ENCODE measurements at regions not wholly inside any gene's neighbourhood (a gene's known extent, or its start where the extent isn't known, plus 50 kb on each side); places are given as distances from the start of the nearest gene placed in this dataset.

- TF ChIP-seq CTCF (IDR thresholded peaks at IDR 0.05; ENCODE audit: low read depth, low read length) = peak; percentile 39
- peak in 1 of 2 donors; percentile 9 for DNase-seq (ENCODE audit: low read depth in 2 of 2)
- H3K4me3 ChIP-seq (replicated peaks in 1 of 2; ENCODE audit: low read depth in 2 of 2, low read length in 2 of 2) = no peak overlapping the region
Observed at GRCh38 chr14:88929656-88930436, 105.4 kb downstream of the TTC8 start.

GRCh38 chr14:88931321-88932110, 107.1 kb downstream of the TTC8 start:
- no peak for DNase-seq (ENCODE audit: low read depth in 2 of 2)
- no peak overlapping the region for H3K4me3 ChIP-seq (replicated peaks in 1 of 2; ENCODE audit: low read depth in 2 of 2, low read length in 2 of 2)
- no peak for TF ChIP-seq CTCF (IDR thresholded peaks at IDR 0.05; ENCODE audit: low read depth, low read length)

- no peak for DNase-seq (ENCODE audit: low read depth in 2 of 2)
- TF ChIP-seq CTCF (IDR thresholded peaks at IDR 0.05; ENCODE audit: low read depth, low read length) = no peak
- no peak overlapping the region for H3K4me3 ChIP-seq (replicated peaks in 1 of 2; ENCODE audit: low read depth in 2 of 2, low read length in 2 of 2)
Observed at GRCh38 chr14:88933191-88933590, 108.7 kb downstream of the TTC8 start.

- peak; percentile 26 to 29 for DNase-seq (ENCODE audit: low read depth in 2 of 2)
- no peak overlapping the region for H3K4me3 ChIP-seq (replicated peaks in 1 of 2; ENCODE audit: low read depth in 2 of 2, low read length in 2 of 2)
- no peak for TF ChIP-seq CTCF (IDR thresholded peaks at IDR 0.05; ENCODE audit: low read depth, low read length)
Observed at GRCh38 chr14:88934351-88934806, 109.9 kb downstream of the TTC8 start.

- no peak for DNase-seq (ENCODE audit: low read depth in 2 of 2)
- no peak for TF ChIP-seq CTCF (IDR thresholded peaks at IDR 0.05; ENCODE audit: low read depth, low read length)
- no peak overlapping the region for H3K4me3 ChIP-seq (replicated peaks in 1 of 2; ENCODE audit: low read depth in 2 of 2, low read length in 2 of 2)
Observed at GRCh38 chr14:88935083-88935482, 110.6 kb downstream of the TTC8 start.

- DNase-seq (ENCODE audit: low read depth in 2 of 2) = peak in 1 of 2 donors; percentile 45
- TF ChIP-seq CTCF (IDR thresholded peaks at IDR 0.05; ENCODE audit: low read depth, low read length) = no peak
- H3K4me3 ChIP-seq (replicated peaks in 1 of 2; ENCODE audit: low read depth in 2 of 2, low read length in 2 of 2) = no peak overlapping the region
Observed at GRCh38 chr14:88937706-88938105, 113.3 kb downstream of the TTC8 start.

Data from cardiac fibroblast (primary cell).